ENCODE measurements at regions not wholly inside any gene's neighbourhood (a gene's known extent, or its start where the extent isn't known, plus 50 kb on each side); places are given as distances from the start of the nearest gene placed in this dataset.

- TF ChIP-seq FOXP2 (optimal IDR thresholded peaks at IDR 0.05; ENCODE audit: borderline replicate concordance, extremely low read depth, extremely low read length, insufficient read depth) (no peak), SIN3A (IDR thresholded peaks at IDR 0.05; ENCODE audit: borderline replicate concordance, insufficient read depth, low read length) (no peak), POLR2AphosphoS5 (IDR thresholded peaks at IDR 0.05; ENCODE audit: low read depth, low read length) (no peak), REST (IDR thresholded peaks at IDR 0.05; ENCODE audit: insufficient read depth in 1 of 2, low read depth in 2 of 2, low read length in 2 of 2) (no peak), TAF1 (IDR thresholded peaks at IDR 0.05; ENCODE audit: borderline replicate concordance, insufficient read depth, low read length) (no peak)
These were observed 338.2 kb downstream of the TLE1 start for GRCh38 chr9:81351166-81351565.

DNA sequence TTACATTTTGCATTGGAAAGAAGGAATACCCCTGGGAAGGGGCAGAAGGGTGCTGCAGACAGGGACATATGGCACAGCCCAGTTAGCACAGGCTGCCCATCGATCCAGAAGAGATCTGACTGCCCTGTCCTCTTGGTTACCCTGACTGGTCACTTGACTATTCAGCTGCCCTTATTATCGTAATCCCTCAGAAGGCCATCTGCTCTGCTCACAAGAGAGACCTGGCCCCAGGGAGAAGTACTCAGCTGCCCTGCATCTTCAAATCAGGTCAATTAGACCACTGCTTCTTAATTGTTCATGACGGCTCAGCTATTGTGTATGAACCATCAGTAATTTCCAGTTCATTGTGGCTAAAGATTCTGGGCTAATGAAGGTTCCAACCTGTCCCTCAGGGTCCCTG lies 345.0 kb downstream of the TLE1 start:
- TF ChIP-seq SIN3A (IDR thresholded peaks at IDR 0.05; ENCODE audit: borderline replicate concordance, insufficient read depth, low read length) (no peak), TAF1 (IDR thresholded peaks at IDR 0.05; ENCODE audit: borderline replicate concordance, insufficient read depth, low read length) (no peak), POLR2AphosphoS5 (IDR thresholded peaks at IDR 0.05; ENCODE audit: low read depth, low read length) (no peak)

- no peak for TF ChIP-seq POLR2AphosphoS5 (IDR thresholded peaks at IDR 0.05; ENCODE audit: low read depth, low read length)
- no peak for TF ChIP-seq REST (IDR thresholded peaks at IDR 0.05; ENCODE audit: insufficient read depth in 1 of 2, low read depth in 2 of 2, low read length in 2 of 2)
- no peak for TF ChIP-seq SIN3A (IDR thresholded peaks at IDR 0.05; ENCODE audit: borderline replicate concordance, insufficient read depth, low read length)
- TF ChIP-seq FOXP2 (optimal IDR thresholded peaks at IDR 0.05; ENCODE audit: borderline replicate concordance, extremely low read depth, extremely low read length, insufficient read depth): no peak
- TF ChIP-seq TAF1 (IDR thresholded peaks at IDR 0.05; ENCODE audit: borderline replicate concordance, insufficient read depth, low read length): no peak
These were observed 353.4 kb downstream of the TLE1 start for GRCh38 chr9:81335879-81336421.

- TF ChIP-seq FOXP2 (optimal IDR thresholded peaks at IDR 0.05; ENCODE audit: borderline replicate concordance, extremely low read depth, extremely low read length, insufficient read depth): no peak
- TF ChIP-seq POLR2AphosphoS5 (IDR thresholded peaks at IDR 0.05; ENCODE audit: low read depth, low read length): no peak
- no peak for TF ChIP-seq REST (IDR thresholded peaks at IDR 0.05; ENCODE audit: insufficient read depth in 1 of 2, low read depth in 2 of 2, low read length in 2 of 2)
- no peak for TF ChIP-seq TAF1 (IDR thresholded peaks at IDR 0.05; ENCODE audit: borderline replicate concordance, insufficient read depth, low read length)
- TF ChIP-seq SIN3A (IDR thresholded peaks at IDR 0.05; ENCODE audit: borderline replicate concordance, insufficient read depth, low read length): no peak
These were observed 367.8 kb downstream of the TLE1 start for GRCh38 chr9:81321551-81321950.

GRCh38 chr9:81320909-81321482 lies 368.4 kb downstream of the TLE1 start:
- TF ChIP-seq TAF1 (IDR thresholded peaks at IDR 0.05; ENCODE audit: borderline replicate concordance, insufficient read depth, low read length) (no peak), FOXP2 (optimal IDR thresholded peaks at IDR 0.05; ENCODE audit: borderline replicate concordance, extremely low read depth, extremely low read length, insufficient read depth) (no peak), REST (IDR thresholded peaks at IDR 0.05; ENCODE audit: insufficient read depth in 1 of 2, low read depth in 2 of 2, low read length in 2 of 2) (no peak), SIN3A (IDR thresholded peaks at IDR 0.05; ENCODE audit: borderline replicate concordance, insufficient read depth, low read length) (no peak), POLR2AphosphoS5 (IDR thresholded peaks at IDR 0.05; ENCODE audit: low read depth, low read length) (no peak)
